IMR-90 (cell line): ENCODE measurements at regions not wholly inside any gene's neighbourhood (a gene's known extent, or its start where the extent isn't known, plus 50 kb on each side); places are given as distances from the start of the nearest gene placed in this dataset.
"Not testable (repeated sequence)": the region's sequence is repeated elsewhere in the genome, so short reads cannot be mapped to it uniquely, and the experiment has no call there.

Source experiments
- ATAC-seq: fragments of 200-7000 bp; cut with Tn5 transposase; 2 replicates; pipeline ENCODE4 v1.9.1; 2020; ENCODE audit warnings: low read depth, mild to moderate bottlenecking, moderate library complexity
- BruUV-seq: library from RNA; stranded (reverse); fragments of 400-500 nt; replicated peaks from 2 replicates; lab custom pipeline; 2021; lab: Mats Ljungman, UMichigan
- CTCF ChIA-PET: fragments of 300-600 bp; formaldehyde crosslinking; extraction: SDS; loops from one replicate; lab custom pipeline; 2021; ENCODE audit warnings: antibody characterized with exemption; lab: Yijun Ruan, JAX
- POLR2A ChIA-PET: fragments of 300-600 bp; sonication (Branson Sonifier 250); formaldehyde crosslinking; loops from one replicate; lab custom pipeline; 2022; ENCODE audit warnings: antibody characterized with exemption; ENCODE audit not compliant: unreplicated experiment; lab: Charles Lee
- DNase-seq: peaks from one replicate; pipeline ENCODE4 v3.0.0; 2013
- H2AFZ ChIP-seq: replicated peaks from 2 replicates; pipeline ENCODE3; 2013; ENCODE audit warnings: low read length, mild to moderate bottlenecking; ENCODE audit not compliant: poor library complexity
- H2AK5ac ChIP-seq: 2 replicates; pipeline ENCODE4 v1.6.1; 2013; ENCODE audit warnings: low read depth, low read length, inconsistent platforms
- H2AK9ac ChIP-seq: replicated peaks from 2 replicates; pipeline ENCODE3; 2013; ENCODE audit warnings: mild to moderate bottlenecking, low read depth, low read length, moderate library complexity; ENCODE audit not compliant: poor library complexity
- H2BK120ac ChIP-seq: 2 replicates; pipeline ENCODE4 v1.6.1; 2013; ENCODE audit warnings: low read depth, low read length, inconsistent platforms
- H2BK15ac ChIP-seq: 3 replicates; pipeline ENCODE4 v1.6.1; 2013; ENCODE audit warnings: low read depth, low read length, inconsistent platforms
- H2BK20ac ChIP-seq: 2 replicates; pipeline ENCODE4 v1.6.1; 2013; ENCODE audit warnings: low read depth, mild to moderate bottlenecking, inconsistent platforms, low read length, moderate library complexity
- H2BK5ac ChIP-seq: 2 replicates; pipeline ENCODE4 v1.6.1; 2013; ENCODE audit warnings: mild to moderate bottlenecking, low read depth, low read length, inconsistent platforms; ENCODE audit not compliant: poor library complexity, severe bottlenecking
- H3K14ac ChIP-seq: replicated peaks from 2 replicates; pipeline ENCODE4 v1.6.1; 2013; ENCODE audit warnings: low read depth, low read length, inconsistent platforms
- H3K18ac ChIP-seq: 2 replicates; pipeline ENCODE4 v1.6.1; 2013; ENCODE audit warnings: low read depth, low read length, control low read depth
- H3K23ac ChIP-seq: 2 replicates; pipeline ENCODE4 v1.6.1; 2013; ENCODE audit warnings: low read depth, low read length, inconsistent platforms
- H3K27ac ChIP-seq: 2 replicates; pipeline ENCODE4 v1.5.1; 2013; ENCODE audit warnings: mild to moderate bottlenecking, control low read depth, low read length; ENCODE audit not compliant: insufficient read depth
- H3K27me3 ChIP-seq: 2 replicates; pipeline ENCODE4 v1.6.1; 2013; ENCODE audit warnings: low read length; ENCODE audit not compliant: control insufficient read depth, insufficient read depth
- H3K36me3 ChIP-seq: 2 replicates; pipeline ENCODE4 v1.6.1; 2013; ENCODE audit warnings: low read length, mixed read lengths; ENCODE audit not compliant: control insufficient read depth, insufficient read depth
- H3K4ac ChIP-seq: 2 replicates; pipeline ENCODE4 v1.6.1; 2013; ENCODE audit warnings: low read depth, low read length, inconsistent platforms
- H3K4me1 ChIP-seq: 2 replicates; pipeline ENCODE4 v1.6.1; 2013; ENCODE audit warnings: low read length, mixed read lengths; ENCODE audit not compliant: control insufficient read depth, insufficient read depth
- H3K4me2 ChIP-seq: 2 replicates; pipeline ENCODE4 v1.6.1; 2013; ENCODE audit warnings: low read depth, mild to moderate bottlenecking, control low read depth, low read length, moderate library complexity
- H3K4me3 ChIP-seq: 2 replicates; pipeline ENCODE4 v1.5.1; 2013; ENCODE audit warnings: low read depth, mild to moderate bottlenecking, control low read depth, low read length, moderate library complexity; ENCODE audit not compliant: insufficient read depth
- H3K56ac ChIP-seq: 2 replicates; pipeline ENCODE4 v1.6.1; 2013; ENCODE audit warnings: low read length, inconsistent platforms; ENCODE audit not compliant: insufficient read depth; ENCODE audit errors: extremely low read depth
- H3K79me1 ChIP-seq, 2 experiments: 2 replicates each; pipeline ENCODE4 v1.6.1; 2013; ENCODE audit warnings: low read length in 2 of 2, inconsistent platforms in 1 of 2, low read depth in 1 of 2
- H3K9ac ChIP-seq: 2 replicates; pipeline ENCODE4 v1.6.1; 2013; ENCODE audit warnings: low read depth, low read length, control low read depth
- H3K9me1 ChIP-seq: 2 replicates; pipeline ENCODE4 v1.6.1; 2013; ENCODE audit warnings: low read length, inconsistent platforms; ENCODE audit not compliant: insufficient read depth
- H3K9me3 ChIP-seq: 2 replicates; pipeline ENCODE4 v1.6.1; 2013; ENCODE audit warnings: low read length; ENCODE audit not compliant: control insufficient read depth, insufficient read depth
- H4K20me1 ChIP-seq: 2 replicates; pipeline ENCODE4 v1.6.1; 2013; ENCODE audit warnings: low read length, inconsistent platforms; ENCODE audit not compliant: insufficient read depth
- H4K5ac ChIP-seq: 2 replicates; pipeline ENCODE4 v1.6.1; 2013; ENCODE audit warnings: mild to moderate bottlenecking, low read depth, low read length, control low read depth
- H4K8ac ChIP-seq, 2 experiments: 2 replicates each; pipeline ENCODE4 v1.6.1; 2013; ENCODE audit warnings: low read depth in 2 of 2, low read length in 2 of 2, control low read depth in 1 of 2, inconsistent platforms in 1 of 2
- H4K91ac ChIP-seq: 2 replicates; pipeline ENCODE4 v1.6.1; 2013; ENCODE audit warnings: low read depth, low read length, inconsistent platforms; ENCODE audit not compliant: insufficient read depth
- BHLHE40 ChIP-seq: fragments of 150-350 bp; IDR thresholded peaks from 2 replicates; pipeline ENCODE4 v1.6.1; 2016; ENCODE audit warnings: mild to moderate bottlenecking, low read depth, low read length
- CHD1 ChIP-seq: IDR thresholded peaks from 2 replicates; pipeline ENCODE4 v1.6.1; 2012; ENCODE audit warnings: low read depth, low read length, improper control_type of control experiment
- MAFK ChIP-seq: IDR thresholded peaks from 2 replicates; pipeline ENCODE4 v1.6.1; 2012; ENCODE audit warnings: low read depth, low read length, improper control_type of control experiment
- NFE2L2 ChIP-seq: fragments of 150-350 bp; IDR thresholded peaks from 2 replicates; pipeline ENCODE4 v1.6.1; 2016; ENCODE audit warnings: low read depth, mild to moderate bottlenecking, low read length
- POLR2A ChIP-seq: IDR thresholded peaks from 2 replicates; pipeline ENCODE4 v1.6.1; 2012; ENCODE audit warnings: mild to moderate bottlenecking, low read depth, low read length
- RFX5 ChIP-seq: IDR thresholded peaks from 2 replicates; pipeline ENCODE4 v1.8.0; 2012; ENCODE audit warnings: low read depth, mild to moderate bottlenecking, low read length, moderate library complexity
- WGBS, 2 experiments: methylation state at CpG; one replicate each; pipeline versions ENCODE4 v1.1.5 to v1.1.7; 2013; ENCODE audit warnings: missing lambda C conversion rate in 2 of 2; ENCODE audit not compliant: insufficient read length in 1 of 2; ENCODE audit errors: extremely low coverage in 2 of 2; 5-methylcytosine and 5-hydroxymethylcytosine counted together
- dilution Hi-C: fragments of 300-500 bp; cut with HindIII; formaldehyde crosslinking; loops from one replicate; pipeline ENCODE4 v1.14.3; 2018; ENCODE audit warnings: low sequenced_read_pairs; ENCODE audit not compliant: unreplicated experiment
- in situ Hi-C: fragments of 300-500 bp; cut with MboI; formaldehyde crosslinking; loops from 3 replicates; pipeline ENCODE4 v1.14.3; 2019; ENCODE audit warnings: low sequenced_read_pairs, inconsistent platforms, mixed read lengths
- intact Hi-C: fragments of 100-400 bp; cut with micrococcal nuclease; formaldehyde crosslinking; loops from 2 replicates; pipeline ENCODE4 v1.10.0; 2022
- TF ChIP-seq, protein P1 (sequence below): fragments of 150-350 bp; IDR thresholded peaks from 2 replicates; pipeline ENCODE4 v1.6.1; 2016; ENCODE audit warnings: low read depth, mild to moderate bottlenecking, low read length, moderate library complexity, borderline replicate concordance

DNA sequence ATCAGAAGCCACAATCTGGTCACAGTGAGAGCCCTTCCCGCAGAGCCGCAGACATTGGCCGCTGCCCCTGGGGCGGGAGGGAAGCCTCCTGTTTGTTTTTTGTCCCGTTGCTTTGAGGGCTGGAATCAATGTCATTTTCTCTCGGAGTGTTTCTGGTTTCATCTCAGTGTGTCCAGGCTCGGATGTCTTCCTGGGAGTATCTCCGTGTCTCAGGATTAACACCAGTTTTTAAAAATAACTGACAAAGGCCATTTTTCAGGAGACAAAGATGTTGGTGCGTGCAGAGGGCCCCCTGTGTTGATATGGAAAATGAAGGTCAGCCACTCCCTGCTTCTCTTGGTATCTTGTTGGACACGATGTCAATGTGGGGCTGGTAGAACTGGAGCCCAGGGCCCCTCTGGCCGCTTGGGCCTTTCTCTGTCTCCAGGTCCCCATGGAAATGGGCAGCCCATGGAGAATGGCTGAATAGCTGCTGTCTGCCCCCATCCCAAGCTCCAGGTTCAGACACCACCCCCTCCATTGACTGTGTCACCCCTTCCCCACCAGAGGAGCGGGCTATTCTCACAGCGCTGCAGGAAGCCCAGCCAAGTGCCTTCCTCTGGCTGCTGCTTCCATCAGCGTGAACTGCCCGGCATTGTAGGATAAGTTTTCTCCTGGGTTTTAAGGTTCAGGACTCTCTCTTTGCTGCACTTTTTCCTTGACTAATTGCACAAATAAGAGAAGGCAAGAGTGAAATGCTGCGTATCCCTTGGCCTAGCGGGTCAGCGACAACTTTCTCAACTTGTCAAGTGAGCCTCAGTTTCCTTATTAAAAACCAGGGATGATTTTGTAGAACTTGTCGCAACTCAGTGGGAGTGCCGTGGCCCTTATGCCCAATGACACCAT is 72.2 kb upstream of the METTL9 start:
- H3K27ac ChIP-seq, result no peak overlapping the region
- peaks cover 4% of the 10 kb centered on the region; the same call in 1 of the 2 replicates for H3K4me1 ChIP-seq
- no peak overlapping the region for H2AK5ac ChIP-seq
- no peak overlapping the region for H3K18ac ChIP-seq
- no TSS peak for BruUV-seq
- H3K9me3 ChIP-seq, result no peaks in the 10 kb centered on the region
- H2BK15ac ChIP-seq, result no peak overlapping the region
- ChIA-PET POLR2A (no interaction called here), CTCF (no interaction called here)
- intact Hi-C loops (no loop called here), in situ Hi-C loops (no loop called here), dilution Hi-C loops (no loop called here)
- ATAC-seq (no peak), DNase-seq (no peak)
- H3K56ac ChIP-seq, result no peak overlapping the region
- TF ChIP-seq, protein P1, sequence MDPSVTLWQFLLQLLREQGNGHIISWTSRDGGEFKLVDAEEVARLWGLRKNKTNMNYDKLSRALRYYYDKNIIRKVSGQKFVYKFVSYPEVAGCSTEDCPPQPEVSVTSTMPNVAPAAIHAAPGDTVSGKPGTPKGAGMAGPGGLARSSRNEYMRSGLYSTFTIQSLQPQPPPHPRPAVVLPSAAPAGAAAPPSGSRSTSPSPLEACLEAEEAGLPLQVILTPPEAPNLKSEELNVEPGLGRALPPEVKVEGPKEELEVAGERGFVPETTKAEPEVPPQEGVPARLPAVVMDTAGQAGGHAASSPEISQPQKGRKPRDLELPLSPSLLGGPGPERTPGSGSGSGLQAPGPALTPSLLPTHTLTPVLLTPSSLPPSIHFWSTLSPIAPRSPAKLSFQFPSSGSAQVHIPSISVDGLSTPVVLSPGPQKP, result no peak
- TF ChIP-seq BHLHE40 (no peak), RFX5 (no peak), NFE2L2 (no peak), CHD1 (no peak), MAFK (no peak), POLR2A (no peak)
- H3K9me1 ChIP-seq, result peaks cover 2% of the 10 kb centered on the region; the same call in 1 of the 2 replicates
- H2AK9ac ChIP-seq, result no peak overlapping the region
- no peak overlapping the region for H4K5ac ChIP-seq
- H2BK20ac ChIP-seq, result no peak overlapping the region
- no peaks in the 10 kb centered on the region for H4K20me1 ChIP-seq
- no peak overlapping the region for H2BK120ac ChIP-seq
- H3K79me1 ChIP-seq, result no peaks in the 10 kb centered on the region
- 76% methylated on average over 13 of the region's 20 CpGs; no CpG with 5 or more reads in 1 of the 2 experiments for WGBS, 2 experiments
- H3K4ac ChIP-seq, result no peak overlapping the region
- H3K27me3 ChIP-seq, result peaks cover 9% of the 10 kb centered on the region
- no peak overlapping the region for H4K8ac ChIP-seq
- no peak overlapping the region for H2AFZ ChIP-seq
- no peak overlapping the region for H3K9ac ChIP-seq
- no peak overlapping the region for H3K14ac ChIP-seq
- H3K23ac ChIP-seq, result no peak overlapping the region
- H3K4me2 ChIP-seq, result no peak overlapping the region
- H3K4me3 ChIP-seq, result no peak overlapping the region
- H4K91ac ChIP-seq, result no peak overlapping the region
- H3K36me3 ChIP-seq, result no peaks in the 10 kb centered on the region
- no peak overlapping the region for H2BK5ac ChIP-seq

DNA sequence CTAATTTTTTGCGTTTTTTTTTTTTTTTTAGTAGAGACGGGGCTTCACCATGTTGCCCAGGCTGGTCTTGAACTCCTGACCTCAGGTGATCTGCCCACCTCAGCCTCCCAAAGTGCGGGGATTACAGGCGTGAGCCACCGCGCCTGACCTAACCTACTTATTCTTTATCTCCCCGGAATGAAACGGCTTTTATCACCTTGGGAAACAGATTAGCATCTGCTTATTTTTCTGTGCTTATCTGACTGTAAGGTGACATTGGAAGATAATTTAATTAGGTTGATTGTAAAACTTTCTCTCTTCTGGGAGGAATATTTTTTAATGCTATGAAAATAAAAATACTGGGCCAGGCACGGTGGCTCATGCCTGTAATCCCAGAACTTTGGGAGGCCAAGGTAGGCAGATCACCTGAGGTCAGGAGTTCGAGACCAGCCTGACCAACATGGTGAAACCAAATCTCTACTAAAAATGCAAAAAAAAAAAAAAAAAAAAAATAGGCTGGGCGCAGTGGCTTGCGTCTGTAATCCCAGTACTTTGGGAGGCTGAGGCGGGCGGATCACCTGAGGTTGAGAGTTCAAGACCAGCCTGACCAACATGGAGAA is 70.2 kb upstream of the METTL9 start:
- H3K9me3 ChIP-seq, ATAC-seq, H2BK15ac ChIP-seq, H2BK120ac ChIP-seq, H3K4ac ChIP-seq, H3K18ac ChIP-seq, H3K4me2 ChIP-seq, H3K9me1 ChIP-seq, H3K9ac ChIP-seq, intact Hi-C loops, H3K14ac ChIP-seq, H3K36me3 ChIP-seq, H3K27ac ChIP-seq, H2AK9ac ChIP-seq, H2BK5ac ChIP-seq, H4K20me1 ChIP-seq, H3K4me1 ChIP-seq, H4K91ac ChIP-seq, POLR2A ChIA-PET, H3K79me1 ChIP-seq, H3K56ac ChIP-seq, dilution Hi-C loops, H3K27me3 ChIP-seq, H4K8ac ChIP-seq, H3K23ac ChIP-seq, H2BK20ac ChIP-seq, CTCF ChIA-PET, H2AFZ ChIP-seq, BruUV-seq, H4K5ac ChIP-seq, H2AK5ac ChIP-seq, DNase-seq, H3K4me3 ChIP-seq, in situ Hi-C loops: not testable (repeated sequence)
- no CpG with 5 or more reads among the region's 14 CpGs for WGBS, 2 experiments
